Smooth muscle cell of the brain vasculature (primary cell): ENCODE measurements at regions not wholly inside any gene's neighbourhood (a gene's known extent, or its start where the extent isn't known, plus 50 kb on each side); places are given as distances from the start of the nearest gene placed in this dataset.

Source experiments
- DNase-seq: peaks from one replicate; pipeline ENCODE4 v3.0.0-alpha.2; 2012; ENCODE audit warnings: low read depth, low spot score

- DNase-seq, result no peak
Measured at GRCh38 chr1:29914936-29915335, 678.6 kb downstream of the PTPRU start.

GRCh38 chr1:29912425-29912824 lies 676.1 kb downstream of the PTPRU start:
- no peak for DNase-seq

GRCh38 chr1:29909962-29910361 lies 673.6 kb downstream of the PTPRU start:
- DNase-seq, result no peak

- DNase-seq, result no peak
Measured at GRCh38 chr1:29907596-29907995, 671.3 kb downstream of the PTPRU start.

GRCh38 chr1:29906927-29907326 lies 670.6 kb downstream of the PTPRU start:
- no peak for DNase-seq

- no peak for DNase-seq
Measured at GRCh38 chr1:29903548-29904166, 667.3 kb downstream of the PTPRU start.

- no peak for DNase-seq
Measured at GRCh38 chr1:29901624-29902325, 665.5 kb downstream of the PTPRU start.

- no peak for DNase-seq
Measured at GRCh38 chr1:29900712-29901111, 664.4 kb downstream of the PTPRU start.

- DNase-seq, result no peak
Measured at GRCh38 chr1:29900104-29900679, 663.9 kb downstream of the PTPRU start.

GRCh38 chr1:29896791-29897714 lies 660.7 kb downstream of the PTPRU start:
- no peak for DNase-seq

GRCh38 chr1:29896300-29896699 lies 660.0 kb downstream of the PTPRU start:
- DNase-seq, result no peak

- no peak for DNase-seq
Measured at GRCh38 chr1:29895201-29895600, 658.9 kb downstream of the PTPRU start.

- DNase-seq, result no peak
Measured at GRCh38 chr1:29894311-29894710, 658.0 kb downstream of the PTPRU start.

GRCh38 chr1:29893806-29894205 lies 657.5 kb downstream of the PTPRU start:
- DNase-seq, result no peak

- no peak for DNase-seq
Measured at GRCh38 chr1:29893046-29893723, 656.9 kb downstream of the PTPRU start.

GRCh38 chr1:29892247-29892646 lies 655.9 kb downstream of the PTPRU start:
- no peak for DNase-seq

- DNase-seq, result no peak
Measured at GRCh38 chr1:29890201-29890959, 654.1 kb downstream of the PTPRU start.

- DNase-seq, result no peak
Measured at GRCh38 chr1:29889776-29890175, 653.5 kb downstream of the PTPRU start.

- DNase-seq, result no peak
Measured at GRCh38 chr1:29884740-29885139, 648.4 kb downstream of the PTPRU start.

- no peak for DNase-seq
Measured at GRCh38 chr1:29883986-29884385, 647.7 kb downstream of the PTPRU start.

GRCh38 chr1:29883411-29883832 lies 647.1 kb downstream of the PTPRU start:
- DNase-seq, result no peak
